Hepatocyte (in vitro differentiated cells): ENCODE measurements at regions not wholly inside any gene's neighbourhood (a gene's known extent, or its start where the extent isn't known, plus 50 kb on each side); places are given as distances from the start of the nearest gene placed in this dataset.

Source experiments
- CTCF ChIP-seq: fragments of 200-600 bp; sonication (generic); IDR thresholded peaks from 2 replicates; pipeline ENCODE4 v1.5.1; 2016; ENCODE audit warnings: antibody characterized with exemption, mild to moderate bottlenecking; ENCODE audit not compliant: poor library complexity
- EZH2 ChIP-seq: fragments of 200-600 bp; sonication (generic); IDR thresholded peaks from 2 replicates; pipeline ENCODE4 v1.6.1; 2016; ENCODE audit warnings: antibody characterized with exemption, mild to moderate bottlenecking, borderline replicate concordance
- EZH2phosphoT487 ChIP-seq: fragments of 200-600 bp; sonication (generic); IDR thresholded peaks from one replicate; pipeline ENCODE4 v1.6.1; 2018; ENCODE audit warnings: antibody characterized with exemption, mild to moderate bottlenecking, low read depth, moderate library complexity; ENCODE audit not compliant: unreplicated experiment, severe bottlenecking

GRCh38 chrX:42597481-42597880, 180.5 kb downstream of the PPP1R2C start:
- TF ChIP-seq CTCF (no peak), EZH2 (no peak), EZH2phosphoT487 (no peak)
